GM12878 (cell line): ENCODE measurements at regions not wholly inside any gene's neighbourhood (a gene's known extent, or its start where the extent isn't known, plus 50 kb on each side); places are given as distances from the start of the nearest gene placed in this dataset.

Experiments
- ATAC-seq: fragments of 200-7000 bp; cut with Tn5 transposase; 3 replicates; pipeline ENCODE4 v1.9.1; 2020; ENCODE audit warnings: mild to moderate bottlenecking, moderate library complexity
- BruUV-seq: library from RNA; stranded (reverse); fragments of 400-500 nt; replicated peaks from 2 replicates; lab custom pipeline; 2021; lab: Mats Ljungman, UMichigan
- CTCF ChIA-PET: fragments of 300-600 bp; sonication (Branson Sonifier 250); formaldehyde crosslinking; extraction: SDS; loops from one replicate; lab custom pipeline; 2021; ENCODE audit warnings: inconsistent platforms; lab: Yijun Ruan, JAX
- POLR2A ChIA-PET: fragments of 350-600 bp; formaldehyde crosslinking; extraction: SDS; loops from one replicate; lab custom pipeline; 2021; ENCODE audit warnings: inconsistent platforms; lab: Charles Lee
- RAD21 ChIA-PET: fragments of 300-600 bp; sonication (Branson Sonifier 250); formaldehyde crosslinking; loops from one replicate; lab custom pipeline; 2023; ENCODE audit warnings: antibody characterized with exemption; ENCODE audit not compliant: unreplicated experiment; lab: Charles Lee
- SMC1A ChIA-PET: fragments of 300-600 bp; sonication (Branson Sonifier 250); formaldehyde crosslinking; loops from one replicate; lab custom pipeline; 2023; ENCODE audit not compliant: unreplicated experiment, uncharacterized antibody; lab: Charles Lee
- DNase-seq: peaks from one replicate; pipeline ENCODE4 v3.0.0-alpha.2; 2011; ENCODE audit warnings: low read depth, low spot score
- FAIRE-seq: peaks from 3 replicates; lab custom pipeline; 2011; peaks lifted over from hg19 to GRCh38; lab: Jason Lieb, UNC
- H2AFZ ChIP-seq: 2 replicates; pipeline ENCODE4 v1.6.0; 2011; ENCODE audit warnings: low read depth, low read length, control low read depth; ENCODE audit not compliant: control insufficient read depth
- H3K27ac ChIP-seq: 2 replicates; pipeline ENCODE4 v1.5.1; 2011; ENCODE audit warnings: control low read depth; ENCODE audit not compliant: control insufficient read depth, insufficient read depth
- H3K27me3 ChIP-seq, 2 experiments: replicated peaks in 1 of 2; 2 replicates each; pipeline versions ENCODE4 v1.6.0 to v1.6.1; 2011; ENCODE audit warnings: low read length in 1 of 2; ENCODE audit not compliant: control insufficient read depth in 2 of 2, insufficient read depth in 2 of 2
- H3K36me3 ChIP-seq, 2 experiments: 2 replicates each; pipeline ENCODE4 v1.5.1; 2011; ENCODE audit warnings: low read length in 1 of 2; ENCODE audit not compliant: control insufficient read depth in 2 of 2, insufficient read depth in 2 of 2
- H3K4me1 ChIP-seq: 2 replicates; pipeline ENCODE4 v1.6.1; 2011; ENCODE audit warnings: mild to moderate bottlenecking, low read length, moderate library complexity, mixed read lengths; ENCODE audit not compliant: control insufficient read depth, insufficient read depth
- H3K4me2 ChIP-seq: 2 replicates; pipeline ENCODE4 v1.6.0; 2011; ENCODE audit warnings: control low read depth; ENCODE audit not compliant: control insufficient read depth, insufficient read depth
- H3K4me3 ChIP-seq: fragments of 200-600 bp; sonication (generic); 2 replicates; pipeline ENCODE4 v1.5.1; 2016
- H3K79me2 ChIP-seq: 2 replicates; pipeline ENCODE4 v1.6.0; 2011; ENCODE audit warnings: low read length; ENCODE audit not compliant: control insufficient read depth, insufficient read depth
- H3K9ac ChIP-seq: 2 replicates; pipeline ENCODE4 v1.8.0; 2011; ENCODE audit warnings: low read length, control low read depth, mixed read lengths; ENCODE audit not compliant: control insufficient read depth, insufficient read depth
- H3K9me3 ChIP-seq: replicated peaks from 3 replicates; pipeline ENCODE4 v1.5.1; 2011; ENCODE audit warnings: mild to moderate bottlenecking, low read length; ENCODE audit not compliant: control insufficient read depth, insufficient read depth
- H4K20me1 ChIP-seq: 2 replicates; pipeline ENCODE4 v1.6.0; 2011; ENCODE audit not compliant: control insufficient read depth, insufficient read depth
- ETV6 ChIP-seq, 2 experiments: fragments of 450-650 bp in 1 of 2; IDR thresholded peaks in 1 of 2; conservative IDR thresholded peaks in 1 of 2; 2 replicates each; pipeline ENCODE4 v1.6.1; 2014; ENCODE audit warnings: antibody characterized with exemption in 1 of 2, borderline replicate concordance in 1 of 2, low read depth in 1 of 2, mild to moderate bottlenecking in 1 of 2, moderate library complexity in 1 of 2
- FOXK2 ChIP-seq: fragments of 450-650 bp; IDR thresholded peaks from 2 replicates; pipeline ENCODE4 v1.6.1; 2017; ENCODE audit warnings: mild to moderate bottlenecking, moderate library complexity
- GATAD2B ChIP-seq: fragments of 450-650 bp; conservative IDR thresholded peaks from 2 replicates; pipeline ENCODE4 v1.6.1; 2017; ENCODE audit warnings: low read depth, mild to moderate bottlenecking, moderate library complexity
- IKZF1 ChIP-seq: fragments of 450-650 bp; conservative IDR thresholded peaks from 2 replicates; pipeline ENCODE4 v1.6.1; 2017; ENCODE audit warnings: antibody characterized with exemption, mild to moderate bottlenecking
- JUNB ChIP-seq: IDR thresholded peaks from 2 replicates; pipeline ENCODE4 v1.6.1; 2016; ENCODE audit warnings: antibody characterized with exemption, mild to moderate bottlenecking
- MEF2A ChIP-seq: IDR thresholded peaks from 2 replicates; pipeline ENCODE4 v1.6.1; 2011; ENCODE audit warnings: low read depth, mild to moderate bottlenecking, low read length, moderate library complexity; ENCODE audit not compliant: insufficient read depth
- RUNX3 ChIP-seq: IDR thresholded peaks from 2 replicates; pipeline ENCODE4 v1.6.1; 2012; ENCODE audit warnings: low read length, inconsistent platforms
- TCF12 ChIP-seq: IDR thresholded peaks from 2 replicates; pipeline ENCODE4 v1.6.1; 2011; ENCODE audit warnings: low read depth, mild to moderate bottlenecking, low read length
- ZNF274 ChIP-seq: IDR thresholded peaks from one replicate; pipeline ENCODE4 v1.8.0; 2011; ENCODE audit not compliant: insufficient read length, insufficient read depth
- WGBS: methylation state at CpG from one replicate; pipeline ENCODE4 v1.1.6; 2016; ENCODE audit warnings: low lambda C conversion rate; ENCODE audit not compliant: insufficient replicate concordance, insufficient coverage; ENCODE audit errors: missing lambda C conversion rate; 5-methylcytosine and 5-hydroxymethylcytosine counted together
- in situ Hi-C: fragments of 300-500 bp; cut with MboI; formaldehyde crosslinking; loops from 9 replicates; pipeline ENCODE4 v1.14.3; 2018; ENCODE audit warnings: mixed read lengths
- intact Hi-C: fragments of 100-400 bp; cut with micrococcal nuclease; formaldehyde crosslinking; loops from one replicate; pipeline ENCODE4 v1.14.2; 2022; ENCODE audit not compliant: unreplicated experiment
- TF ChIP-seq, protein P1 (sequence below): fragments of 450-650 bp; IDR thresholded peaks from 2 replicates; pipeline ENCODE4 v1.6.1; 2018; ENCODE audit warnings: mild to moderate bottlenecking, low read depth, moderate library complexity; ENCODE audit not compliant: partially characterized antibody
- TF ChIP-seq, protein P2 (sequence below): IDR thresholded peaks from 2 replicates; pipeline ENCODE4 v1.6.1; 2011; ENCODE audit warnings: low read depth, low read length, improper control_type of control experiment, borderline replicate concordance
- TF ChIP-seq, protein P3 (sequence below): fragments of 450-650 bp; IDR thresholded peaks from 2 replicates; pipeline ENCODE4 v1.6.1; 2017; ENCODE audit warnings: low read depth, mild to moderate bottlenecking, moderate library complexity
- TF ChIP-seq, protein P4 (sequence below): IDR thresholded peaks from 2 replicates; pipeline ENCODE4 v1.6.1; 2011; ENCODE audit warnings: borderline replicate concordance, low read depth, mild to moderate bottlenecking, moderate library complexity, low read length; ENCODE audit not compliant: insufficient read depth, poor library complexity, severe bottlenecking
- TF ChIP-seq, protein P5 (sequence below): fragments of 450-650 bp; IDR thresholded peaks from 2 replicates; pipeline ENCODE4 v1.6.1; 2017; ENCODE audit warnings: borderline replicate concordance

DNA sequence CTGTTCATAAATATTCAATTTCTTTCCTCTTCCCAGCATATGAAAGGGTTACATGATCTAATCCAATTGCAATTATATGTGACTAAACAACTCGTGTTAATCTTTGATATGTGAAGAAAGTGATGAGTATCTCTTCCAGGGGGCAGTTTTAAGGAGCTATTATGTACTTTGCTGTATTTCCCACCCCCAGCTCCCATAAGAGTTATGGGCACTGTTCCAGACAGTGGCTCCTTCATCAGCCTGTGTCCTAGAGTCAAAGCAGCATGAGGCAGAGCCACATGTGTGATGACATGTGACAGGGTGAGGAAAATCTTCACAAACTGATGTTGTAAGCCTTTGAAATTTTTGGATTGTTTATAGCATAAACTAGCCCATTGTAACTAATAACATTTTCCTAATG is 315.4 kb downstream of the DIPK2A start (continued):
- TF ChIP-seq, protein P1, sequence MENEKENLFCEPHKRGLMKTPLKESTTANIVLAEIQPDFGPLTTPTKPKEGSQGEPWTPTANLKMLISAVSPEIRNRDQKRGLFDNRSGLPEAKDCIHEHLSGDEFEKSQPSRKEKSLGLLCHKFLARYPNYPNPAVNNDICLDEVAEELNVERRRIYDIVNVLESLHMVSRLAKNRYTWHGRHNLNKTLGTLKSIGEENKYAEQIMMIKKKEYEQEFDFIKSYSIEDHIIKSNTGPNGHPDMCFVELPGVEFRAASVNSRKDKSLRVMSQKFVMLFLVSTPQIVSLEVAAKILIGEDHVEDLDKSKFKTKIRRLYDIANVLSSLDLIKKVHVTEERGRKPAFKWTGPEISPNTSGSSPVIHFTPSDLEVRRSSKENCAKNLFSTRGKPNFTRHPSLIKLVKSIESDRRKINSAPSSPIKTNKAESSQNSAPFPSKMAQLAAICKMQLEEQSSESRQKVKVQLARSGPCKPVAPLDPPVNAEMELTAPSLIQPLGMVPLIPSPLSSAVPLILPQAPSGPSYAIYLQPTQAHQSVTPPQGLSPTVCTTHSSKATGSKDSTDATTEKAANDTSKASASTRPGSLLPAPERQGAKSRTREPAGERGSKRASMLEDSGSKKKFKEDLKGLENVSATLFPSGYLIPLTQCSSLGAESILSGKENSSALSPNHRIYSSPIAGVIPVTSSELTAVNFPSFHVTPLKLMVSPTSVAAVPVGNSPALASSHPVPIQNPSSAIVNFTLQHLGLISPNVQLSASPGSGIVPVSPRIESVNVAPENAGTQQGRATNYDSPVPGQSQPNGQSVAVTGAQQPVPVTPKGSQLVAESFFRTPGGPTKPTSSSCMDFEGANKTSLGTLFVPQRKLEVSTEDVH = no peak
- no peak for TF ChIP-seq ZNF274

DNA sequence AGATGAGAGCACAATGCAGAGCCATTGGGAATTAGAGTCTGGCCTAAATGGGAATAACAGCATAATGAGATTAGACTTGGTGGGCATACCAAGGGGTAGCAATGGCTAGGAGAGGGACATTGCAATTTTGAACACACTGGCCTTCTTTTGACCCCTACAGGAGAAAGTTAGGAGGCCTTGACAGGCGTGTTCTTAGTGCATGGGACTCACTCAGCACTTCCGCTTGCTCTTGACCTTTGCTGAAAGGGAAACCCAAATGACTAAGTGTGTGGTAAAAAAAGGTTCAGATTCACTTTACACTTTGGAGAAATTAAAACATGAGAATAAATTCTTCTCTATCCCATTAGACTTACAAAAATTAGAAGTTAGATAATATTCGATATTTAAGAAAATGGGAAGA is 317.4 kb downstream of the DIPK2A start:
- ATAC-seq = no peak
- no peak overlapping the region for H3K4me3 ChIP-seq
- intact Hi-C loops (no loop called here), in situ Hi-C loops (no loop called here)
- ChIA-PET RAD21 (no interaction called here), SMC1A (no interaction called here), POLR2A (no interaction called here), CTCF (no interaction called here)
- no peaks in the 10 kb centered on the region for H3K27me3 ChIP-seq
- BruUV-seq = no TSS peak
- no peaks in the 10 kb centered on the region for H3K36me3 ChIP-seq
- no peak for FAIRE-seq
- H4K20me1 ChIP-seq = no peaks in the 10 kb centered on the region
- H3K9ac ChIP-seq = no peak overlapping the region
- H3K9me3 ChIP-seq = peaks cover 2% of the 10 kb centered on the region; the same call in 2 of the 3 replicates
- no peak overlapping the region for H3K4me2 ChIP-seq
- DNase-seq = no peak
- WGBS = 65% methylated on average over 3 of the region's 3 CpGs
- H3K79me2 ChIP-seq = no peaks in the 10 kb centered on the region
- TF ChIP-seq, protein P2, sequence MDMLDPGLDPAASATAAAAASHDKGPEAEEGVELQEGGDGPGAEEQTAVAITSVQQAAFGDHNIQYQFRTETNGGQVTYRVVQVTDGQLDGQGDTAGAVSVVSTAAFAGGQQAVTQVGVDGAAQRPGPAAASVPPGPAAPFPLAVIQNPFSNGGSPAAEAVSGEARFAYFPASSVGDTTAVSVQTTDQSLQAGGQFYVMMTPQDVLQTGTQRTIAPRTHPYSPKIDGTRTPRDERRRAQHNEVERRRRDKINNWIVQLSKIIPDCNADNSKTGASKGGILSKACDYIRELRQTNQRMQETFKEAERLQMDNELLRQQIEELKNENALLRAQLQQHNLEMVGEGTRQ = no peak
- TF ChIP-seq, protein P3, sequence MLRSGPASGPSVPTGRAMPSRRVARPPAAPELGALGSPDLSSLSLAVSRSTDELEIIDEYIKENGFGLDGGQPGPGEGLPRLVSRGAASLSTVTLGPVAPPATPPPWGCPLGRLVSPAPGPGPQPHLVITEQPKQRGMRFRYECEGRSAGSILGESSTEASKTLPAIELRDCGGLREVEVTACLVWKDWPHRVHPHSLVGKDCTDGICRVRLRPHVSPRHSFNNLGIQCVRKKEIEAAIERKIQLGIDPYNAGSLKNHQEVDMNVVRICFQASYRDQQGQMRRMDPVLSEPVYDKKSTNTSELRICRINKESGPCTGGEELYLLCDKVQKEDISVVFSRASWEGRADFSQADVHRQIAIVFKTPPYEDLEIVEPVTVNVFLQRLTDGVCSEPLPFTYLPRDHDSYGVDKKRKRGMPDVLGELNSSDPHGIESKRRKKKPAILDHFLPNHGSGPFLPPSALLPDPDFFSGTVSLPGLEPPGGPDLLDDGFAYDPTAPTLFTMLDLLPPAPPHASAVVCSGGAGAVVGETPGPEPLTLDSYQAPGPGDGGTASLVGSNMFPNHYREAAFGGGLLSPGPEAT = no peak
- TF ChIP-seq RUNX3 (peak; percentile 12; the same call in 1 of the 2 replicates), IKZF1 (no peak), JUNB (peak; percentile 19; the same call in 1 of the 2 replicates), MEF2A (no peak), FOXK2 (no peak), ETV6 (conservative IDR thresholded peaks at IDR 0.05 in 1 of 2, IDR thresholded peaks at IDR 0.05 in 1 of 2; ENCODE audit: borderline replicate concordance in 1 of 2, low read depth in 1 of 2) (0 out of 4 replicates have a peak, but pooled peaks of 1 of the 2 experiments have one; percentile 29), GATAD2B (no peak), TCF12 (no peak)
- TF ChIP-seq, protein P4, sequence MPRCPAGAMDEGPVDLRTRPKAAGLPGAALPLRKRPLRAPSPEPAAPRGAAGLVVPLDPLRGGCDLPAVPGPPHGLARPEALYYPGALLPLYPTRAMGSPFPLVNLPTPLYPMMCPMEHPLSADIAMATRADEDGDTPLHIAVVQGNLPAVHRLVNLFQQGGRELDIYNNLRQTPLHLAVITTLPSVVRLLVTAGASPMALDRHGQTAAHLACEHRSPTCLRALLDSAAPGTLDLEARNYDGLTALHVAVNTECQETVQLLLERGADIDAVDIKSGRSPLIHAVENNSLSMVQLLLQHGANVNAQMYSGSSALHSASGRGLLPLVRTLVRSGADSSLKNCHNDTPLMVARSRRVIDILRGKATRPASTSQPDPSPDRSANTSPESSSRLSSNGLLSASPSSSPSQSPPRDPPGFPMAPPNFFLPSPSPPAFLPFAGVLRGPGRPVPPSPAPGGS = no peak
- TF ChIP-seq, protein P5, sequence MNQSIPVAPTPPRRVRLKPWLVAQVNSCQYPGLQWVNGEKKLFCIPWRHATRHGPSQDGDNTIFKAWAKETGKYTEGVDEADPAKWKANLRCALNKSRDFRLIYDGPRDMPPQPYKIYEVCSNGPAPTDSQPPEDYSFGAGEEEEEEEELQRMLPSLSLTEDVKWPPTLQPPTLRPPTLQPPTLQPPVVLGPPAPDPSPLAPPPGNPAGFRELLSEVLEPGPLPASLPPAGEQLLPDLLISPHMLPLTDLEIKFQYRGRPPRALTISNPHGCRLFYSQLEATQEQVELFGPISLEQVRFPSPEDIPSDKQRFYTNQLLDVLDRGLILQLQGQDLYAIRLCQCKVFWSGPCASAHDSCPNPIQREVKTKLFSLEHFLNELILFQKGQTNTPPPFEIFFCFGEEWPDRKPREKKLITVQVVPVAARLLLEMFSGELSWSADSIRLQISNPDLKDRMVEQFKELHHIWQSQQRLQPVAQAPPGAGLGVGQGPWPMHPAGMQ = no peak
- H3K4me1 ChIP-seq = no peaks in the 10 kb centered on the region
- H2AFZ ChIP-seq = no peak overlapping the region
- H3K27ac ChIP-seq = no peak overlapping the region
